ENCODE measurements at regions not wholly inside any gene's neighbourhood (a gene's known extent, or its start where the extent isn't known, plus 50 kb on each side); places are given as distances from the start of the nearest gene placed in this dataset.

DNA sequence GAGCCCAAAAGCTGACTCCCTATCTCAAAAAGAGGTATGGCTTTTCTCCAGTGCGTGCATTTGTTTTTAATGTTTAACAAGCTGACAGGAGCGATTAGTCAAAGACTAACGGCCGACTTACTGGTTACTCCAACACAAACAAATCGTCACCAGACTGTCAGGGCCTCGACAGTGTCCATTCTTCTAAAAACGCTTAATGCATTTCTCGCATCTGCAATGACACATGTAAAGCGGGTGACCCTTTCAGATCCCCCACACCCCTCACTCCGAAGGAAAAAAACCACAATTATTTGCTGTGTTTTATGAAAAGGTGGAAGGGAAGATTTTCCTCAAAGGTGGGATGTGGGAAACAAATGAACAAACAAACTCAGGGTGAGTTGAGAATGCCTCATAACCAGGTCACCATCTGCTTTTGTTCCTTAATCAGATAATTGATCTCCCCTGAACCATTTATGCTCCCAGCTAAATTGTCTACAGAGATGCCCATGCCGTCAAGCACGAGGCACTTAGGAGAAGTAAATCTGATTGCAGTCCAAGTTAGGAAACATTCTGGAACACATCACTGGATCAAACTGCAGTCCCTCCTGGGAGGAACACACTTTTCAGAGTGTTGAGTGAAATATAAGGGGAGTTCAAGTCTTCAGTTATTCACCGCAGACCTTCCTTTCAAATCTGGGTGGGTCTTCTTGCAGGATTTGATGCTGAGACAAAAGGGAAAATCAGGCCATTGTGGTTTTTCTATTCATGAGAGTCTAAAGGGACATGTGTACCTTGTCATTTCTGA is 340.8 kb downstream of the CMPK2 start:
- Mint-ChIP-seq H3K36me3 (ENCODE audit: unreplicated experiment) (no peaks in the 10 kb centered on the region), H3K4me1 (ENCODE audit: unreplicated experiment) (no peaks in the 10 kb centered on the region), H3K9me3 (ENCODE audit: unreplicated experiment) (no peaks in the 10 kb centered on the region), H3K4me3 (ENCODE audit: unreplicated experiment) (no peak overlapping the region), H3K27me3 (ENCODE audit: unreplicated experiment) (no peaks in the 10 kb centered on the region), H3K27ac (ENCODE audit: unreplicated experiment) (no peak overlapping the region)
- TF ChIP-seq, protein P1, sequence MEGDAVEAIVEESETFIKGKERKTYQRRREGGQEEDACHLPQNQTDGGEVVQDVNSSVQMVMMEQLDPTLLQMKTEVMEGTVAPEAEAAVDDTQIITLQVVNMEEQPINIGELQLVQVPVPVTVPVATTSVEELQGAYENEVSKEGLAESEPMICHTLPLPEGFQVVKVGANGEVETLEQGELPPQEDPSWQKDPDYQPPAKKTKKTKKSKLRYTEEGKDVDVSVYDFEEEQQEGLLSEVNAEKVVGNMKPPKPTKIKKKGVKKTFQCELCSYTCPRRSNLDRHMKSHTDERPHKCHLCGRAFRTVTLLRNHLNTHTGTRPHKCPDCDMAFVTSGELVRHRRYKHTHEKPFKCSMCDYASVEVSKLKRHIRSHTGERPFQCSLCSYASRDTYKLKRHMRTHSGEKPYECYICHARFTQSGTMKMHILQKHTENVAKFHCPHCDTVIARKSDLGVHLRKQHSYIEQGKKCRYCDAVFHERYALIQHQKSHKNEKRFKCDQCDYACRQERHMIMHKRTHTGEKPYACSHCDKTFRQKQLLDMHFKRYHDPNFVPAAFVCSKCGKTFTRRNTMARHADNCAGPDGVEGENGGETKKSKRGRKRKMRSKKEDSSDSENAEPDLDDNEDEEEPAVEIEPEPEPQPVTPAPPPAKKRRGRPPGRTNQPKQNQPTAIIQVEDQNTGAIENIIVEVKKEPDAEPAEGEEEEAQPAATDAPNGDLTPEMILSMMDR (IDR thresholded peaks at IDR 0.05) = no peak
- DNase-seq (ENCODE audit: extremely low spot score, unreplicated experiment) = no peak

DNA sequence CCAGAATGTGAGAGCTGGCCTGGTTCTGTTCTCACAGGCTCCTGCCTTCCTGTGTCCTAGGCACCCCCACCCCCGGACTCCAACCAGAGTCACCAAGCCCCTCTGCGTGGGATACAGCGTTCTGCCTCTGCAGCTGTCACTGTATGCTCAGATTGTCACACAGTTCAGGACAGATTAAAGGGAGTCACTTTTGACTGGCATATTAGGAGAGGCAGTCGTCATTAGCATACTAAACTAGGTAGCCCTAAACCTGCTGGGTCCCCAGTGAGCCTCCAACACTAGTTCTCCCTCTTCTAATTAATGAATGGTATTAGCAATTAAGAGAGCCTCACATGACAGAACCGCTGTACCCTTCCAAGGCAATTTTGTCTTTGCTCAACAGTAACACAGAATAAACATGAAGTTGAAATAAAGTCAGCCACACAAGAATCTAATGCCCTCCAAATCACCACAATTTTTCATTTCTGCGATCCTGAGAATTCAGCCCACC is 340.2 kb downstream of the CMPK2 start:
- DNase-seq (ENCODE audit: extremely low spot score, unreplicated experiment) = no peak
- no peak overlapping the region for H3K27ac Mint-ChIP-seq (ENCODE audit: unreplicated experiment)
- TF ChIP-seq, protein P1 (IDR thresholded peaks at IDR 0.05) = no peak
- no peaks in the 10 kb centered on the region for H3K36me3 Mint-ChIP-seq (ENCODE audit: unreplicated experiment)
- H3K4me3 Mint-ChIP-seq (ENCODE audit: unreplicated experiment) = no peak overlapping the region
- H3K27me3 Mint-ChIP-seq (ENCODE audit: unreplicated experiment) = no peaks in the 10 kb centered on the region
- H3K9me3 Mint-ChIP-seq (ENCODE audit: unreplicated experiment) = no peaks in the 10 kb centered on the region
- no peaks in the 10 kb centered on the region for H3K4me1 Mint-ChIP-seq (ENCODE audit: unreplicated experiment)

DNA sequence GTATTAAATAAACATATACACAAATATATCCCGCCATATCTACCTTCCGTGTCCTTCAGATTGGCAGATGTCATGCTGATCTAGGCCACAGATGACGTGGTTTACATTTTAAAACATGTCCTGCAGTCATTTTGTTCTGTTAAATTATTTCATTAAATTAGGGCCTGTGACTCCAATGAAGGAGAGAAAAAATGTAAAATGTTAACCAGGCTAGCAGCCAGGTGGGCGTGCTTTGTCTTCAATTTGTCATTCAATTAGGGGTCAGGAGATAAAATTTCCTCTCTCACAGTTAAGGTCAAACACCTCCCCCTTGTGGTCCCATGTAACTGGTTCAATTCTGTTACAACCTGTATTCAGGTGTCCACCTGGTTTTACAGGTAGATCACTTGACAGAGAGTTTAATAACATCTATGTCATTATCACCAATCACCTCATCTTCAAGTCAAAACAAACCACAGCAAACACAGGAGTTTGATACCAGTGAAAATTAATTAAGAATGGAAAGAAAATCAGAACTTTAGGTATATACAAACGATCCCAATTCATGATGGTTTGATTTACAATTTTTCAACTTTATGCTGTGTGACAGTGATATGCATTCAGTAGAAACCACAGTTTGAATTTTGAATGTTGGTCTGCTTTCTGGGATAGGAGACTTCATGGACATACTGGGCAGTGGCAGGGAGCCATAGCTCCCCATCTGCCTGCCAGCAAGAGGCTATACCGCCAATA is 339.4 kb downstream of the CMPK2 start:
- no peak for DNase-seq (ENCODE audit: extremely low spot score, unreplicated experiment)
- no peaks in the 10 kb centered on the region for H3K4me1 Mint-ChIP-seq (ENCODE audit: unreplicated experiment)
- H3K4me3 Mint-ChIP-seq (ENCODE audit: unreplicated experiment) = no peak overlapping the region
- H3K9me3 Mint-ChIP-seq (ENCODE audit: unreplicated experiment) = no peaks in the 10 kb centered on the region
- peaks cover 3% of the 10 kb centered on the region for H3K27me3 Mint-ChIP-seq (ENCODE audit: unreplicated experiment)
- no peaks in the 10 kb centered on the region for H3K36me3 Mint-ChIP-seq (ENCODE audit: unreplicated experiment)
- H3K27ac Mint-ChIP-seq (ENCODE audit: unreplicated experiment) = no peak overlapping the region
- TF ChIP-seq, protein P1 (IDR thresholded peaks at IDR 0.05) = peak; percentile 39

DNA sequence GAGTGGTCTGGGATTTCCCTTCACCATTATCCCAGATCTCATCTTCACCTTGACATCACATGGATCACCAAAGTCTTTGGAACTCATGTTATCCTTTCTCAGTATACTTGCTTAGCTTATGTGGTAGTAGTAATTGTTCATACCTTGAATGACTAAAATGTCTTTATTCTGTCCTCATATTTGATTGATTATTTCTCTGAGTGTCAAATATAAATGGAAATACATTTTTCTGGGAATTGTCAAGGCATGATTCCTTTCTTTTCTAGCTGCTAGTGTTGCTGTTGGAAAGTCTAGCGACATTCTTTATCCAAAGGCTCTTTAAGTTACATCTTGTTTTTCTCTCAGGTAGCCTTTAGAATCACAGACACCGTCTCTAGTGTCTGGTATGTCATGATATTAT is 334.4 kb downstream of the CMPK2 start:
- Mint-ChIP-seq H3K4me3 (ENCODE audit: unreplicated experiment) (no peak overlapping the region), H3K27ac (ENCODE audit: unreplicated experiment) (no peak overlapping the region), H3K4me1 (ENCODE audit: unreplicated experiment) (no peaks in the 10 kb centered on the region), H3K27me3 (ENCODE audit: unreplicated experiment) (peaks cover 17% of the 10 kb centered on the region), H3K9me3 (ENCODE audit: unreplicated experiment) (no peaks in the 10 kb centered on the region), H3K36me3 (ENCODE audit: unreplicated experiment) (no peaks in the 10 kb centered on the region)
- DNase-seq (ENCODE audit: extremely low spot score, unreplicated experiment) = no peak
- TF ChIP-seq, protein P1 (IDR thresholded peaks at IDR 0.05) = no peak

DNA sequence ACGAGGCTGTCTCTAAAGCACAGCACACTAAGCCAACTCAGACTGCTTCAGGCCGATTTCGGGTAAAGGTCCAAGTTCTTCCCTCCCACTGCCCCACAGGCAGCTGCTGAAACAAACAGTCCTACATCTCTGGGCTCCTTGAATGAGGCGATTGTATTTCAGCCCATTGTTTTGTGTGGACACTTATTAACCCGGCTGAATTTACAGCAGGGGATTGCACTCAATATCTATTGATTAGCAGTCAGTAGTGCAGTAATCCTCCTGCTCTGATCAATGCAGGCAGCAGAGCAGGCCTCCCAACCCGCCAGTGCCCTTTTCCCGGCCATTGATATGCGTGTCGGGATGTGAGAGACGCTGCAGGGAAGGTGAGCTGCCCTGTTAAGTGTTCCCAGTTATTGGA is 330.1 kb downstream of the CMPK2 start:
- H3K36me3 Mint-ChIP-seq (ENCODE audit: unreplicated experiment) = no peaks in the 10 kb centered on the region
- TF ChIP-seq, protein P1 (IDR thresholded peaks at IDR 0.05) = no peak
- H3K4me1 Mint-ChIP-seq (ENCODE audit: unreplicated experiment) = no peaks in the 10 kb centered on the region
- H3K9me3 Mint-ChIP-seq (ENCODE audit: unreplicated experiment) = no peaks in the 10 kb centered on the region
- no peak overlapping the region for H3K27ac Mint-ChIP-seq (ENCODE audit: unreplicated experiment)
- H3K27me3 Mint-ChIP-seq (ENCODE audit: unreplicated experiment) = peaks cover 21% of the 10 kb centered on the region
- H3K4me3 Mint-ChIP-seq (ENCODE audit: unreplicated experiment) = no peak overlapping the region
- DNase-seq (ENCODE audit: extremely low spot score, unreplicated experiment) = no peak

Measured in osteocyte (in vitro differentiated cells).